GM19438 (cell line): ENCODE measurements at regions not wholly inside any gene's neighbourhood (a gene's known extent, or its start where the extent isn't known, plus 50 kb on each side); places are given as distances from the start of the nearest gene placed in this dataset.

Experiments used
- ATAC-seq: cut with Tn5 transposase; IDR thresholded peaks from one replicate; pipeline ENCODE4 v1.9.1; 2021; ENCODE audit warnings: low read depth; ENCODE audit not compliant: unreplicated experiment

GRCh38 chr12:66902020-66902419 is 223.1 kb upstream of the GRIP1 start:
- no peak for ATAC-seq

DNA sequence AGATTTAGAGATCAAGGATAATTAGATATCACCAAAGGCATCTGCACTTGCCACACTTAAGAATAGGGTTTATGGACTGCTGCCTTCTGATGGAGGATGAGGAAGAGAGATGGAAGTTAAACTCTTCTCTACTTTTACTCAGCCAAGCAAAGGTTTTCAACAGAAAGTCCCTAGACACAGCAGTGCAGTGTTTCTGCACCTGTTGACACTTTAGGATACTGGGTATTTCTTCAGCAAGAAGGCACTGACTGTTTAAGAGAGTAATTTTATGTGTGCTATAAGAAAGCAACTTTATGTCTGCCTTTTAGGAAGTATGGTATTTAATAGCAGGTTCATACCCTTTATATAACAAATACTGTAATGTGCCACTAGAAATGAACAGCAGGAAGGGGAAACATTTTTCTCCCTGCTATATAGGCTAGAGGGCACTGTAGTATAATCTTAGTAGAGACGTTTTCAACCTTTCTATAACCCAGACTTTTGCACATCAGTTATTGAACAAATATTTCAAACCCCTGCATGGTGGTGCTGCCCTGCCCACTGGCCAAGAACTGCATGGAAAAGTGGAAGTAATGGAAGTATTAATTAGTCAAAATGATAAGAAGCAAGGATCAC is 225.0 kb upstream of the GRIP1 start:
- no peak for ATAC-seq

GRCh38 chr12:66905201-66905600 is 226.3 kb upstream of the GRIP1 start:
- ATAC-seq = no peak

DNA sequence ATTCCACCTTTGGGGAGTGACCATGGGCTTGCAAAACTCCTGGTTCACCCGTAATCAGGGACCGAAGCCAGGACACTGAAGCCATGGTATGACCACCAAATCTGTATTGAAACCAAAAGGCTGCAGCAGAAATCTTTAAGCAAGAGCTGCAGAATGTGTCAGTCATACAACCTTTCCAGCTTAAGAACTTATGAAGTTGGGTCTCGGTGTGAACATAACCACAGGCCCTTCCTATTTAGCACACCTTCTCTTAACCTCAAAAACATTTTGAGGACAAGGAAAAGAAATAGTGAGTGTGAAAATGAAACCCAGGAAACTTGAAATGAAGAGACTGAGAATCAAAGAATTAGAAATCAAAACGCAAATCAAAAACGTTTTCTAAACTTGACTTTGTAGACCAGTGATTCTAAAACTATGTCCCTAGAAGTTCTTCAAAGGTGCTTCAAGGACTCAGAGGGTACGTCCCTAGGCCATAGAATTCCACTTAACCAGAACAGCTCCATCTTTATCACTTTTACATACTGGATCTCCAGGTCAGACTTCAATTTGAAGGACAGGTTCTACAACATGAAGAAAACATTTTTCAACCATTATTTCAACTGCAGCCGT is 231.6 kb upstream of the GRIP1 start:
- ATAC-seq = no peak

GRCh38 chr12:66915306-66915904 is 236.5 kb upstream of the GRIP1 start:
- no peak for ATAC-seq

- ATAC-seq = no peak
Measured at GRCh38 chr12:66916189-66916588, 237.3 kb upstream of the GRIP1 start.

- no peak for ATAC-seq
Measured at GRCh38 chr12:66919466-66919865, 240.6 kb upstream of the GRIP1 start.

DNA sequence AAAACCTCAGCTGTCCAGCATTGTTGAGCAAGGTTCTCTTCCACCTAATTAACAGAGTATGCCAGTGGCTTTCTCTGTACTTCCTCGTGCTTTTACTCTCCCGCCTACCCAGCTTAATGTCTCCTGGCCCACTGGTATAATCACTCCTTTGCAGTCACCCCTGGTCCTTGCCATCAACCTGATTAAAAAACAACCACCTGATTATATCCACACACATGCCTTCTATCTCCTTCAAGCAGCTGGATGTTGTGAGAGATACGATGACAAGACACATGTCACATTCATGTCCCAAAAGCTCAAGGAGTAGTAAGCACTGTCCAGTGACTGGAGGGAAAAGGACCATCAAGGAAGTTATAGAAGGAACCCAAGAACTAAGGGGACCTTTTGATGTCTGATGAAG is 241.3 kb upstream of the GRIP1 start:
- no peak for ATAC-seq

DNA sequence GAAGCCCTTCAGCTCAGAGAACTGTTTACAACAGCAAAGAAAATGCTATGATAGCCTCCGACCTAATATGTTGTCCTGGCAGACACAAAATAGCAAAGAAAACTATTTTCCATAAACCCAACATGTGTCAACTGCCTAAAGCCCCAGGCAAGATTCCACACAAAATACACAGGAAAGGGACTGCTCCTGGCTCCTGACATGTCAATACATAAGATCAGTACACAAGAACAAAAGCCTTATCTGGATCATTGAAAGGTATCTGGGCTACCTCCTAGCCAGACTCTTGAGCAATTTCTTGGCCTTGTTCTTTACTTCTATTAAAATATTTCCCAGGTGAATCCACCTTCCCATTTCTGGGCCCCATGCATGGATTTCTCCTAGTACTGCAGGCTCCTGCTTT is 242.3 kb upstream of the GRIP1 start:
- ATAC-seq = no peak

GRCh38 chr12:66925083-66925482 is 246.2 kb upstream of the GRIP1 start:
- no peak for ATAC-seq

GRCh38 chr12:66929121-66929520 is 250.2 kb upstream of the GRIP1 start:
- no peak for ATAC-seq

DNA sequence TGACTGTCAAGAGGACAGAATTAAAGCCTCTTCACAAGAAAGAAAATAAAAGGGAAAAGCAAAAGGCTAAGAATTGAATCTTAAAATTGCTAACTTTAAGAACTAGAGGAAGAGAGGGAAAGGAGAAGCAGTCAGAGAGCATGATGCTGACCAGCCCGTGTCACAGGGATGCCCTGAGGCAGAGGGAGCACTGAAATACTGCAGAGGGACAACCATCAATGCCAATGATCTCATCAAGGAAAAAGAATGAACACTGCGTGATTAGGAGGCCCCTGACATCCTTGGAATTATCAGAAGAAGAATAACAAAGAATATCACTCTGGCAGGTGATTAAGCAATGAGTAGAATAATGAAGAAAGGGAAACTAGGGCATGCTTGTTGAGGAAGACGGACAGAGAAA is 252.2 kb upstream of the GRIP1 start:
- no peak for ATAC-seq

GRCh38 chr12:66932126-66932525 is 253.2 kb upstream of the GRIP1 start:
- ATAC-seq = no peak

DNA sequence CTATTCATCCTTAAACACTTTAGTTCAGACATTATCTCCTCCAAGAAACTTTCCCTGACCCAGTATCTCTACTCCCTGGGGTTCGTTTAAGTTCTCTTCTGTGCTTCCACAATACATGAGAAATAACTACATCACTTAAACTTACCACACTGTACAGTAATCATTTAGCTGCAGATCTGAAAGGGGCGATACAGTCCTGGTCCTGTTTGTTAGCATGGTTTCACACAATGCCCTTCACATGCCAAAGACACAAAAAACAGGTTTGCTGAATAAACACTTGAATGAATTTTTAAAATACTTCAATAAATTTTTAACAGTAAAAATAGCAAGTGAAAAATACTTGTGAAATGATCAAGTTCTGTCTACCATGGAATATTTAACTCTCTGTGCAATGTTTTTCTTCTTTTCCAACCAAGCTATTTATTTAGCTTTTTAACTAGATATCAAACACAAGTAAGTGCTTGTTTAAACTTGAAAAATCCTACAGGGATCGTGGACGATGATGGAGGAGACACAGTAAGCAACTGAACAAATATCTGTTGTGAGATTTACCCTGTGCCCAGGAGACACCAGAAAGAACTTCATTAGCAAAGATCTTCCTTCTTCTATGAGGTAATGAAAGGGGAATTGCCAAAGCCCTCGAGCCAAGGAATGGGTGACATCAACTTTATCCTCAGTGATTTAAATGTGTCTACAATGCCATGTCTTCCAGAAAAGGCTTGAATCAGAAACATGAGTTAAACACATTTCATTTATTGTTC is 255.6 kb upstream of the GRIP1 start:
- no peak for ATAC-seq

GRCh38 chr12:66941150-66941549 is 262.3 kb upstream of the GRIP1 start:
- ATAC-seq = no peak

DNA sequence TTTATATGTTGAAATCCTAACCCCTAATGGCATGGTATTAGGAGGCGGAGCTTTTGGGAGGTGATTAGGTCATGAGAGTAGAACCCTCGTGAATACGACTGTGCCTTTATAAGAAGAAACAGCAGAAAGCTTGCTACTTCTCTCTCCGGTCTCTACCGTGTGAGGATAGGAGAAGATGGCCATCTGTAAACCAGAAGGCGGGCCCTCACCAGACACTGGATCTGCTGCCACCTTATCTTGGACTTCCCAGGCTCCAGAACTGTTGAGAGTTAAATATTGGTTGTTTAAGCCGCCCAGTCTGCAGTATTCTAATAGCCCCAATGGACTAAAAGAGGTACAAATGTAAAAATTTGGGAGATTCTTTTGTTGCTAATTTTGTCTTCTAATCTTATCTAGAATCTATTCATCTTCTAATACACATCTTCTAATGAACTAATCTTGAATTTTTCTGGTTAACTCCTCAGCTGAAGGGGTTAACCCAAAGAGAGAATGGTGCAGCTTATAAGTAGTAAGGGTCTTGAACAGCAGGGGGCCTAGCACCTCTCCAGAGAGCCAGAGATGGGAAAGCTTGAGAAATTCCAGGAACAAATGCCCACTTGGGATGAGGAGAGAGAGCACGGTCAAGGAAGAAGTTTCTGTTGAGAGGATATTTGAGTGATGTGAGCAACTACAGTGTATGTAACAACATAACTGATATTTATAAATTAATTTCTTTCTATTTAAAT is 264.0 kb upstream of the GRIP1 start:
- no peak for ATAC-seq

DNA sequence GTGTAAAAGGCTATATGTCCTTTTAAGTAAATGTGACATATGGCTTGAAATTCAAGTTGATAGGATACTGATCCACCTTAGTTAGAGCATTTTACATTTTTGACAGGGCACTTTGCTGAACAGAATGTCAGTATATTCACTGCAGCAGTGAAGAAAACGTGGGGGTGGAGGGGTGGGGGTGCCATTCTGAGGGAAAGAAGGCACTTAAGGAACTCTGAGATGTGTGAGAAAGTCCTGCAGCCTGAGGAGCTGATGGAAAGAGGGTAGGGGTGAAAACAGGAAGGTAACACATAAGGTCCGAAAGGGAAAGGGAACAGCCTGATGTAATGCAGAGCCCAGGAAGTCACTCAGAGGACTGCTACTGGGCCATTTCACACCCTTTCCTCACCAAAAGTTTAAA is 265.5 kb upstream of the GRIP1 start:
- ATAC-seq = no peak

GRCh38 chr12:66945189-66945817 is 266.4 kb upstream of the GRIP1 start:
- no peak for ATAC-seq

DNA sequence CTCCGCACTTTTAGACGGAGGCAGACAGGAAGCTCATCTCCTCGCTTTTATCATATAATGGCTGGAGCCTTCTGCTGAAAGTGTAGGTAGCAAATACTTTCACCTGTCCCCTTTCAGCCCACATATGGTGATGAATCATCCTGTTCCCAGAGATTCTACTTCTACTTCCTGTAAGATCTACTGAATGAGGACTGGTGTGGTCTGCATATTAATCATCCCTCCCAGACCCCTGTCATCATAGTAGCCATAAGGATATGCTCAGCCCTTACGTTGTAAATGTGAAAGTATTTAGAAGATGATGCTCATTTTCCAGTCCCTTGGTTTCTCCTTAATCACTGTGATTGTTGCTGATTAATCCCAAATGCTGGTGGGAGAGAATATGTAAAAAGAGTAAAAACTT is 268.2 kb upstream of the GRIP1 start:
- no peak for ATAC-seq

- no peak for ATAC-seq
Measured at GRCh38 chr12:66952668-66953067, 273.8 kb upstream of the GRIP1 start.

DNA sequence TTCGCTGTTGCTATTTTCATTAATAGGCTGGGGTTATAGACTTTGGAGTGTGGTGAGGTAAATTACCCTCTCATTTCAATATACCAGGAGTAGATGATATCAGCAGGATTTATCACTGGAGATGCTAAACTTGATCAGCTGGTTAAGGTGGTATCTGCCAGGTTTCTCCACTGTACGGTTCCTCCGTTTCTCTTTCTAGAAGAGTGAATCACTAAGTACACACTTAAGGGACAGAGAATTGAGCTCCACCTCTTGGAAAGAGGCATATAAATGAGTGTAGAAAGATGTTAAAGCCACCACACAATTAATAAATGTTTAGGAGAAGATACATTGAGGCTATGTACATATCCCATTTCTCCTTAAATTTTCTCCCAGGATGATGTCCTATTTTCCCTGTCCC is 277.4 kb upstream of the GRIP1 start:
- ATAC-seq = no peak
